Retinal pigment epithelial cell (primary cell): ENCODE measurements at regions not wholly inside any gene's neighbourhood (a gene's known extent, or its start where the extent isn't known, plus 50 kb on each side); places are given as distances from the start of the nearest gene placed in this dataset.

Source experiments
- DNase-seq: peaks from one replicate; pipeline ENCODE4 v3.0.0-alpha.2; 2010; ENCODE audit warnings: low read depth
- H3K4me3 ChIP-seq: 2 replicates; pipeline ENCODE4 v1.5.1; 2011; ENCODE audit warnings: mild to moderate bottlenecking, low read length, control low read depth, moderate library complexity
- CTCF ChIP-seq: conservative IDR thresholded peaks from 2 replicates; pipeline ENCODE4 v1.5.1; 2011; ENCODE audit warnings: low read depth, low read length, control low read depth, inconsistent platforms

- no peak for TF ChIP-seq CTCF
- no peak overlapping the region for H3K4me3 ChIP-seq
- DNase-seq = no peak
Measured at GRCh38 chr13:72521940-72522661, 205.3 kb downstream of the MZT1 start.

GRCh38 chr13:72514146-72514545 lies 213.3 kb downstream of the MZT1 start:
- DNase-seq = peak; percentile 47
- TF ChIP-seq CTCF = no peak
- H3K4me3 ChIP-seq = no peak overlapping the region

- DNase-seq = no peak
- no peak overlapping the region for H3K4me3 ChIP-seq
- no peak for TF ChIP-seq CTCF
Measured at GRCh38 chr13:72508392-72508791, 219.0 kb downstream of the MZT1 start.

GRCh38 chr13:72507416-72508199 lies 219.8 kb downstream of the MZT1 start:
- peak overlapping the region; percentile 29 for H3K4me3 ChIP-seq
- DNase-seq = no peak
- no peak for TF ChIP-seq CTCF

- DNase-seq = no peak
- no peak for TF ChIP-seq CTCF
- H3K4me3 ChIP-seq = no peak overlapping the region
Measured at GRCh38 chr13:72506706-72507105, 220.7 kb downstream of the MZT1 start.

GRCh38 chr13:72505376-72505775 lies 222.1 kb downstream of the MZT1 start:
- no peak for DNase-seq
- no peak for TF ChIP-seq CTCF
- H3K4me3 ChIP-seq = no peak overlapping the region
